Breast epithelium (tissue), 3 donors: ENCODE measurements at regions not wholly inside any gene's neighbourhood (a gene's known extent, or its start where the extent isn't known, plus 50 kb on each side); places are given as distances from the start of the nearest gene placed in this dataset.
"Not testable (repeated sequence)": the region's sequence is repeated elsewhere in the genome, so short reads cannot be mapped to it uniquely, and the experiment has no call there.

Source experiments
- POLR2A ChIP-seq: fragments of 450-650 bp; IDR thresholded peaks from one replicate; pipeline ENCODE4 v1.6.1; 2016; ENCODE audit warnings: antibody characterized with exemption, mild to moderate bottlenecking, moderate library complexity
- POLR2AphosphoS5 ChIP-seq, 3 donors: sonication (generic); formaldehyde crosslinking; IDR thresholded peaks; one replicate each; pipeline ENCODE4 v1.6.1; 2017; ENCODE audit warnings: antibody characterized with exemption in 3 of 3
- TF ChIP-seq, protein P1 (sequence below), 3 donors: fragments of 450-650 bp; IDR thresholded peaks; one replicate each; pipeline ENCODE4 v1.5.1; 2016 to 2017; ENCODE audit warnings: antibody characterized with exemption in 3 of 3, mild to moderate bottlenecking in 3 of 3, moderate library complexity in 3 of 3

DNA sequence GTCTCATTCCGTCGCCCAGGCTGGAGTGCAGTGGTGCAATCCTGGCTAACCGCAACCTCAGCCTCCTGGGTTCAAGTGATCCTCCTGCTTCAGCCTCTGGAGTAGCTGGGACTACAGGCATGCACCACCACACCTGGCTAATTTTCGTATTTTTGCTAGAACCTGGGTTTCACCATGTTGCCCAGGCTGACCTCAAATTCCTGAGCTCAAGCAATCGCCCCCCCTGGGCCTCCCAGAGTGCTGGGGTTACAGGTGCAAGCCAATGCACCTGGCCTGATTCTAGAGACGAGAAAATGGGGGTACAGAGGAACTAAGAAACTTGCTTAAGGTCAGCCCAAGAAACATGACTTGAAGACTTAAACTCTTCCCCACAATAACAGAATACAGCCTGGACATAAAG is 111.0 kb downstream of the PRR15 start:
- TF ChIP-seq, protein P1, sequence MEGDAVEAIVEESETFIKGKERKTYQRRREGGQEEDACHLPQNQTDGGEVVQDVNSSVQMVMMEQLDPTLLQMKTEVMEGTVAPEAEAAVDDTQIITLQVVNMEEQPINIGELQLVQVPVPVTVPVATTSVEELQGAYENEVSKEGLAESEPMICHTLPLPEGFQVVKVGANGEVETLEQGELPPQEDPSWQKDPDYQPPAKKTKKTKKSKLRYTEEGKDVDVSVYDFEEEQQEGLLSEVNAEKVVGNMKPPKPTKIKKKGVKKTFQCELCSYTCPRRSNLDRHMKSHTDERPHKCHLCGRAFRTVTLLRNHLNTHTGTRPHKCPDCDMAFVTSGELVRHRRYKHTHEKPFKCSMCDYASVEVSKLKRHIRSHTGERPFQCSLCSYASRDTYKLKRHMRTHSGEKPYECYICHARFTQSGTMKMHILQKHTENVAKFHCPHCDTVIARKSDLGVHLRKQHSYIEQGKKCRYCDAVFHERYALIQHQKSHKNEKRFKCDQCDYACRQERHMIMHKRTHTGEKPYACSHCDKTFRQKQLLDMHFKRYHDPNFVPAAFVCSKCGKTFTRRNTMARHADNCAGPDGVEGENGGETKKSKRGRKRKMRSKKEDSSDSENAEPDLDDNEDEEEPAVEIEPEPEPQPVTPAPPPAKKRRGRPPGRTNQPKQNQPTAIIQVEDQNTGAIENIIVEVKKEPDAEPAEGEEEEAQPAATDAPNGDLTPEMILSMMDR (IDR thresholded peaks at IDR 0.05): not testable (repeated sequence)
- TF ChIP-seq POLR2A; POLR2AphosphoS5 (IDR thresholded peaks at IDR 0.05): not testable (repeated sequence)
